ENCODE measurements at regions not wholly inside any gene's neighbourhood (a gene's known extent, or its start where the extent isn't known, plus 50 kb on each side); places are given as distances from the start of the nearest gene placed in this dataset.

GRCh38 chr3:88452228-88452627, 302.5 kb downstream of the C3orf38 start:
- no peak for ATAC-seq

GRCh38 chr3:88460369-88460768, 310.6 kb downstream of the C3orf38 start:
- TF ChIP-seq CREB5 (CRISPR knock-in tag; IDR thresholded peaks at IDR 0.05; ENCODE audit: low read depth) (no peak), ZFP30 (CRISPR knock-in tag; IDR thresholded peaks at IDR 0.05) (no peak), ARNTL (CRISPR knock-in tag; IDR thresholded peaks at IDR 0.05; ENCODE audit: borderline replicate concordance, low read depth) (no peak), BACH2 (CRISPR knock-in tag; IDR thresholded peaks at IDR 0.05; ENCODE audit: borderline replicate concordance) (no peak), GLIS3 (CRISPR knock-in tag; IDR thresholded peaks at IDR 0.05) (no peak), ZNF8 (CRISPR knock-in tag; IDR thresholded peaks at IDR 0.05) (no peak), ZNF565 (CRISPR knock-in tag; conservative IDR thresholded peaks at IDR 0.05; ENCODE audit: low read depth) (no peak), ESRRG (CRISPR knock-in tag; IDR thresholded peaks at IDR 0.05) (no peak), OSR1 (CRISPR knock-in tag; IDR thresholded peaks at IDR 0.05) (no peak), ZC3H10 (CRISPR knock-in tag; IDR thresholded peaks at IDR 0.05) (no peak), SNAI2 (CRISPR knock-in tag; IDR thresholded peaks at IDR 0.05) (no peak)
- ATAC-seq = no peak

More at GRCh38 chr3:88452228-88452627, 302.5 kb downstream of the C3orf38 start:
- no peak for TF ChIP-seq OSR1 (CRISPR knock-in tag; IDR thresholded peaks at IDR 0.05)
- no peak for TF ChIP-seq ARNTL (CRISPR knock-in tag; IDR thresholded peaks at IDR 0.05; ENCODE audit: borderline replicate concordance, low read depth)
- TF ChIP-seq ZFP3 (CRISPR knock-in tag; IDR thresholded peaks at IDR 0.05) = no peak
- no peak for TF ChIP-seq SNAI2 (CRISPR knock-in tag; IDR thresholded peaks at IDR 0.05)
- no peak for TF ChIP-seq TOX (CRISPR knock-in tag; IDR thresholded peaks at IDR 0.05; ENCODE audit: borderline replicate concordance)
- TF ChIP-seq GLIS3 (CRISPR knock-in tag; IDR thresholded peaks at IDR 0.05) = no peak
- TF ChIP-seq RARB (CRISPR knock-in tag; IDR thresholded peaks at IDR 0.05) = no peak
- TF ChIP-seq ZNF70 (CRISPR knock-in tag; IDR thresholded peaks at IDR 0.05) = no peak
- TF ChIP-seq ZC3H10 (CRISPR knock-in tag; IDR thresholded peaks at IDR 0.05) = no peak
- no peak for TF ChIP-seq BACH2 (CRISPR knock-in tag; IDR thresholded peaks at IDR 0.05; ENCODE audit: borderline replicate concordance)
- TF ChIP-seq ZFP30 (CRISPR knock-in tag; IDR thresholded peaks at IDR 0.05) = no peak

- TF ChIP-seq ZFP30 (CRISPR knock-in tag; IDR thresholded peaks at IDR 0.05) (no peak), ZC3H10 (CRISPR knock-in tag; IDR thresholded peaks at IDR 0.05) (no peak), CSDC2 (CRISPR knock-in tag; IDR thresholded peaks at IDR 0.05) (no peak), CREB5 (CRISPR knock-in tag; IDR thresholded peaks at IDR 0.05; ENCODE audit: low read depth) (no peak), GLIS3 (CRISPR knock-in tag; IDR thresholded peaks at IDR 0.05) (no peak), BACH2 (CRISPR knock-in tag; IDR thresholded peaks at IDR 0.05; ENCODE audit: borderline replicate concordance) (no peak), TSHZ2 (CRISPR knock-in tag; IDR thresholded peaks at IDR 0.05) (no peak)
- no peak for ATAC-seq
These were observed 312.5 kb downstream of the C3orf38 start for GRCh38 chr3:88462230-88462629.

GRCh38 chr3:88467191-88467590, 317.4 kb downstream of the C3orf38 start:
- TF ChIP-seq ARNTL (CRISPR knock-in tag; IDR thresholded peaks at IDR 0.05; ENCODE audit: borderline replicate concordance, low read depth) = no peak
- no peak for TF ChIP-seq CREB5 (CRISPR knock-in tag; IDR thresholded peaks at IDR 0.05; ENCODE audit: low read depth)
- no peak for TF ChIP-seq RARB (CRISPR knock-in tag; IDR thresholded peaks at IDR 0.05)
- TF ChIP-seq ZFP30 (CRISPR knock-in tag; IDR thresholded peaks at IDR 0.05) = no peak
- TF ChIP-seq ZNF565 (CRISPR knock-in tag; conservative IDR thresholded peaks at IDR 0.05; ENCODE audit: low read depth) = no peak
- no peak for TF ChIP-seq GLIS3 (CRISPR knock-in tag; IDR thresholded peaks at IDR 0.05)
- no peak for TF ChIP-seq BACH2 (CRISPR knock-in tag; IDR thresholded peaks at IDR 0.05; ENCODE audit: borderline replicate concordance)
- TF ChIP-seq CSRNP3 (CRISPR knock-in tag; IDR thresholded peaks at IDR 0.05) = no peak
- no peak for ATAC-seq

Measured in SK-N-SH treated with all-trans-retinoic acid at 6 μM for 48 hours (cell line).